Fibroblast of pulmonary artery (primary cell): ENCODE measurements at regions not wholly inside any gene's neighbourhood (a gene's known extent, or its start where the extent isn't known, plus 50 kb on each side); places are given as distances from the start of the nearest gene placed in this dataset.

Experiments used
- DNase-seq: peaks from one replicate; pipeline ENCODE4 v3.0.0-alpha.2; 2010; ENCODE audit warnings: low read depth
- H3K4me3 ChIP-seq: replicated peaks from 2 replicates; pipeline ENCODE4 v1.5.1; 2011; ENCODE audit warnings: low read depth, mild to moderate bottlenecking, control low read depth, low read length, moderate library complexity
- TF ChIP-seq, protein P1 (sequence below): IDR thresholded peaks from 2 replicates; pipeline ENCODE4 v1.5.1; 2011; ENCODE audit warnings: mild to moderate bottlenecking, control low read depth, low read length, inconsistent platforms; ENCODE audit errors: missing control alignments

DNA sequence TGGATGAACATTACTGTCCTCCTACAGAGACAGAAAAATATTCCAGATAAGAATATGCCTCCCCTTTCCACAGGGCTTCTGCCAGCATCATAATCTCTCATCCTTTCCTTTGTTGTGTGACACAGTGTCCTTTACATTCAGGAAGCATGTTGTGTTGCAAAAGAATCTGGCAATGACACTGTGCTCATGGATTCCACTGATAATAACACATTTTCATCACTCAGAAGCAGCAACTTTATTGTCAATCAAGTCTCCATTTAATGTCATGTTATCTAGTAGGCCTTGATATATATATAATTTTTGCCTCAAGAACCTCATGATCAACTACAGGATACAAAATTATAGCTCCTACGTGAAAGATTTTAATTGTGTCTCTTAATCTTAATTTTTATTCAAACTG lies 833.9 kb downstream of the FSTL5 start:
- TF ChIP-seq, protein P1, sequence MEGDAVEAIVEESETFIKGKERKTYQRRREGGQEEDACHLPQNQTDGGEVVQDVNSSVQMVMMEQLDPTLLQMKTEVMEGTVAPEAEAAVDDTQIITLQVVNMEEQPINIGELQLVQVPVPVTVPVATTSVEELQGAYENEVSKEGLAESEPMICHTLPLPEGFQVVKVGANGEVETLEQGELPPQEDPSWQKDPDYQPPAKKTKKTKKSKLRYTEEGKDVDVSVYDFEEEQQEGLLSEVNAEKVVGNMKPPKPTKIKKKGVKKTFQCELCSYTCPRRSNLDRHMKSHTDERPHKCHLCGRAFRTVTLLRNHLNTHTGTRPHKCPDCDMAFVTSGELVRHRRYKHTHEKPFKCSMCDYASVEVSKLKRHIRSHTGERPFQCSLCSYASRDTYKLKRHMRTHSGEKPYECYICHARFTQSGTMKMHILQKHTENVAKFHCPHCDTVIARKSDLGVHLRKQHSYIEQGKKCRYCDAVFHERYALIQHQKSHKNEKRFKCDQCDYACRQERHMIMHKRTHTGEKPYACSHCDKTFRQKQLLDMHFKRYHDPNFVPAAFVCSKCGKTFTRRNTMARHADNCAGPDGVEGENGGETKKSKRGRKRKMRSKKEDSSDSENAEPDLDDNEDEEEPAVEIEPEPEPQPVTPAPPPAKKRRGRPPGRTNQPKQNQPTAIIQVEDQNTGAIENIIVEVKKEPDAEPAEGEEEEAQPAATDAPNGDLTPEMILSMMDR, result no peak
- H3K4me3 ChIP-seq, result no peak overlapping the region
- DNase-seq, result no peak

DNA sequence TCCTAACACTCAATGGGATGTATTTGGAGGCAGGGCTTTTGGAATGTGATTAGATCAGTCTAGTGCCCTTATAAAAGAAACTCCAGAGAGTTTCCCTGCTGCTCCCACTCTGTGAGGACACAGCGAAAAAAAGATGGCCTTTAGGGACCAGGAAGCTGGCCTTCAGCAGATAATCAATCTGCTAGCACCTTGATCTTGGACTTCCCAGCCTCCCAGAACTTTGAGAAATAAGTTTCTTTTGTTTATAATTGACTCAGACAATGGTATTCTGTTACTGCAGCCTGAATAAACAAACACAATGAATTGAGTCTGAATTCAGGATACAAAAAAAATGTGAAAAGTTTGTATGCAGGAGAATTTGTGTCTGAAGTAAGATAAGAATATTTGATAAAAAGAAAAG lies 842.1 kb downstream of the FSTL5 start:
- TF ChIP-seq, protein P1, result no peak
- no peak overlapping the region for H3K4me3 ChIP-seq
- DNase-seq, result no peak

DNA sequence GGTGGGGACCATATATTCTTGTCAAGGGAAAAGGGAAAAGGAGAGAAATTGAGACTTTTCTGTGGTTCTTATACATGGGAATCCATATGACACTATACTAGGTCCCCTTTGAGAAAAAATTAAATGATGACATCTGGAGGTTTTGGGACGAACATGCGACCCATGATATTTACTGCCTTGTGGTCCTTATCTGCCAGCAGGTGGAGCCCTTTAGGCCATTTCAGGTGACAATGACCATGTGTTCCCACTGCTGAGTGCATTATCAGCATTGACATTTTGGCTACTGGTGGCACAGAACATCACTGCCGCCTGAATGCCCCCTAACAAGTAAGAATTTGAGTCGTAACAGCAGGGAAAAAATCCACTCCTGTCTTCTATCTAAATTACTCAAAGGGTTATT lies 843.4 kb downstream of the FSTL5 start:
- peak; percentile 0 for DNase-seq
- TF ChIP-seq, protein P1, result no peak
- H3K4me3 ChIP-seq, result no peak overlapping the region

DNA sequence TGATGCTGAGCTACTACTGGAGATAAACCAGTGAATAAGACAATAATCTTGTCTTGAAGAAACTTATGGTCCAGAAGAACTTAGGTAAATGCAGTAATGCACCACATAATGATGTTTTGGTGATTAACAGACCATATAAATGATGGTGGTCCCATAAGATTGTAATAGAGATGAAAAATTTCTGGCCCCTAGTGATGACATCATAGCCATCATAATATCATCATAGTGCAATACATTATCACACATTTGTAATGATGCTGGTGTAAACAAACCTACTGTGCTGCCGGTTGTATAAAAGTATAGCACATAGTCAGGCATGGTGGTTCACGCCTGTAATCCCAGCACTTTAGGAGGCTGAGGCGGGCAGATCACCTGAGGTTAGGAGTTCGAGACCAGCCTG lies 846.8 kb downstream of the FSTL5 start:
- no peak for DNase-seq
- no peak overlapping the region for H3K4me3 ChIP-seq
- TF ChIP-seq, protein P1, result no peak

DNA sequence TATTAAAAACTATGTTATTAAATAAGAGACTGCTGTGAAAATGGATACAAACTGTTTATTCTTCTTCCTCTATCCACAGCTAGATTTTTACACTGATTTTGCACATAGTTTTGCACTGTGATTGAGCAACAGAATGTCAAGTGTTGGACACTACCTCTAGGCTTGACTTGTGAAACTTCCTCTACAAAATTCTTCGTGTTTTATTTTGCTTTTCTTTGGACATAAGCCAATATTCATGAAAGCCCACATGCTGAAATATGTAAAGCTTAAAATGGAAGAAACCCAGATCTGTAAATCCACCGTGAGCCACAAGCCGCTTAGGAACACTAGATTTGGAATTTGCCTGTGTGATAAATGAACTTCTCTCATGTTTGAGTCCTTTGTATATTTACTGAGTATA lies 849.4 kb downstream of the FSTL5 start:
- TF ChIP-seq, protein P1, result no peak
- H3K4me3 ChIP-seq, result no peak overlapping the region
- DNase-seq, result no peak

DNA sequence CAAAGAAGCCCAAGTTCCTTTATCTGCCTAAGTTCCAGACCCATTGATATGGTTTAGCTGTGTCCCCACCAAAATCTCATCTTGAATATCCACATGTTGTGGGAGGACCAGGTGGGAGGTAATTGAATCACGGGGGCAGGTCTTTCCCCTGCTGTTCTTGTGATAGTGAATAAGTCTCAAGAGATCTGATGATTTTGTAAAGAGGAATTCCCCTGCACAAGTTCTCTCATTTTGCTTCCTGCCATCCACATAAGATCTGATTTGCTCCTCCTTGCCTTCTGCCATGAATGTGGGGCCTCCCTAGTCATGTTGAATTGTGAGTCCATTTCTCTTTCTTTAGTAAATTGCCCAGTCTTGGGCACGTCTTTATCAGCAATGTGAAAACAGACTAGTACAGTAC lies 860.2 kb downstream of the FSTL5 start:
- DNase-seq, result no peak
- TF ChIP-seq, protein P1, result no peak
- no peak overlapping the region for H3K4me3 ChIP-seq

DNA sequence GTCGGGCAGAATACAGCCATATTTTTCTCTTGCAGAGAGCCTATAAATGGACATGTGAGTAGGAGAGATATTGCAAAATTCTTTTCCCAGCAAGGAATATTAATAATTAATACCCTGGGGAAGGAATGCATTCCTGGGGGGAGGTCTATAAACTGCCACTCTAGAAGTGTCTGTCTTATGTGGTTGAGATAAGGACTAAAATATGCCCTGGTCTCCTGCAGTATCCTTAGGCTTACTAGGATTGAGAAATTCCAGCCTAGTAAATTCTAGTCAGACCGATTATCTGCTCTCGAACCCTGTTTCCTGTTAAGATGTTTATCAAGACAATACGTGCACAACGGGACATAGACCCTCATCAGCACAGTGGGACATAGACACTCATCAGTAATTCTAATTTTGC lies 872.6 kb downstream of the FSTL5 start:
- H3K4me3 ChIP-seq, result no peak overlapping the region
- TF ChIP-seq, protein P1, result no peak
- no peak for DNase-seq
